Uterus (tissue), 3 donors: ENCODE measurements at regions not wholly inside any gene's neighbourhood (a gene's known extent, or its start where the extent isn't known, plus 50 kb on each side); places are given as distances from the start of the nearest gene placed in this dataset.

Experiments
- DNase-seq, 2 donors: peaks; one replicate each; pipeline ENCODE4 v3.0.0-alpha.2; 2019 to 2020
- H3K27ac ChIP-seq, 2 donors: fragments of 200-600 bp; sonication (generic); 1 replicate in 1 of 2; 2 replicates in 1 of 2; pipeline ENCODE4 v1.5.1; 2016 to 2018
- H3K27me3 ChIP-seq, 2 donors: fragments of 200-600 bp; sonication (generic); one replicate each; pipeline ENCODE4 v1.5.1; 2018 to 2019; ENCODE audit warnings: control low read depth in 1 of 2
- H3K36me3 ChIP-seq, 2 donors: fragments of 200-600 bp; sonication (generic); one replicate each; pipeline ENCODE4 v1.5.1; 2019; ENCODE audit warnings: control low read depth in 1 of 2
- H3K4me1 ChIP-seq, 2 donors: fragments of 200-600 bp; sonication (generic); one replicate each; pipeline ENCODE4 v1.5.1; 2018 to 2019; ENCODE audit warnings: control low read depth in 1 of 2
- H3K4me3 ChIP-seq, 2 donors: fragments of 200-600 bp; sonication (generic); 1 replicate in 1 of 2; 2 replicates in 1 of 2; pipeline ENCODE4 v1.5.1; 2018 to 2019; ENCODE audit warnings: mild to moderate bottlenecking in 1 of 2
- H3K9me3 ChIP-seq, 2 donors: fragments of 200-600 bp; sonication (generic); one replicate each; pipeline ENCODE4 v1.5.1; 2019; ENCODE audit warnings: control low read depth in 1 of 2
- POLR2A ChIP-seq, 2 donors: fragments of 450-650 bp; IDR thresholded peaks; one replicate each; pipeline ENCODE4 v1.6.1; 2016; ENCODE audit warnings: antibody characterized with exemption in 2 of 2, mild to moderate bottlenecking in 1 of 2, moderate library complexity in 1 of 2
- intact Hi-C: fragments of 100-400 bp; cut with DNase I; formaldehyde crosslinking; loops from one replicate; pipeline ENCODE4 v1.15.1; 2023; ENCODE audit warnings: low total_unique reads
- TF ChIP-seq, protein P1 (sequence below), 4 experiments: fragments of 200-600 bp in 2 of 4; fragments of 450-650 bp in 2 of 4; sonication (generic) in 2 of 4; IDR thresholded peaks; one replicate each; pipeline ENCODE4 v1.5.1; 2016 to 2019; ENCODE audit warnings: antibody characterized with exemption in 4 of 4, mild to moderate bottlenecking in 2 of 4, moderate library complexity in 1 of 4
- donor health status: DM: yes; HTN: yes; CAD: no.

DNA sequence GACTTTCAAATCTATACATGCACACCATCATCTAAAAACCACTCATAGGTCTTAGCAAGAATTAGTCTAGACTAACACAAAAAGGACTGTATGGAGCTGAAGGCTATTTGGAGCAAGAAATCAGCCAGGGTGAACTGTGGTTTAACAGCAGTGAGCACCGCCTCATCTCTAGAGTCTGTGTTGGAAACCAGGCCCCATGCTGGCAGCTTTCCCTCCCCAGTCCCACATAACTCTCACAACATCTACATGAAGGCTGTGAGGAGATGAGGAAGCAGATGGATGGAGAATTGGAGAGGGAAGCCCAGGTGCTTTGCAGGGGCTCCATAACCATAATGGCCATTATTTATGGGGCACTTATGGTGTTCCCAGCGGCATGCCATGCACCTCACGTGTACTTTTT is 133.2 kb upstream of the TOPAZ1 start:
- Histone ChIP-seq H3K36me3 (no peaks in the 10 kb centered on the region), H3K4me1 (no peaks in the 10 kb centered on the region), H3K9me3 (no peaks in the 10 kb centered on the region), H3K4me3 (no peak overlapping the region), H3K27ac (no peak overlapping the region), H3K27me3 (no peaks in the 10 kb centered on the region)
- intact Hi-C loops = no loop called here
- no peak for DNase-seq
- TF ChIP-seq, protein P1, sequence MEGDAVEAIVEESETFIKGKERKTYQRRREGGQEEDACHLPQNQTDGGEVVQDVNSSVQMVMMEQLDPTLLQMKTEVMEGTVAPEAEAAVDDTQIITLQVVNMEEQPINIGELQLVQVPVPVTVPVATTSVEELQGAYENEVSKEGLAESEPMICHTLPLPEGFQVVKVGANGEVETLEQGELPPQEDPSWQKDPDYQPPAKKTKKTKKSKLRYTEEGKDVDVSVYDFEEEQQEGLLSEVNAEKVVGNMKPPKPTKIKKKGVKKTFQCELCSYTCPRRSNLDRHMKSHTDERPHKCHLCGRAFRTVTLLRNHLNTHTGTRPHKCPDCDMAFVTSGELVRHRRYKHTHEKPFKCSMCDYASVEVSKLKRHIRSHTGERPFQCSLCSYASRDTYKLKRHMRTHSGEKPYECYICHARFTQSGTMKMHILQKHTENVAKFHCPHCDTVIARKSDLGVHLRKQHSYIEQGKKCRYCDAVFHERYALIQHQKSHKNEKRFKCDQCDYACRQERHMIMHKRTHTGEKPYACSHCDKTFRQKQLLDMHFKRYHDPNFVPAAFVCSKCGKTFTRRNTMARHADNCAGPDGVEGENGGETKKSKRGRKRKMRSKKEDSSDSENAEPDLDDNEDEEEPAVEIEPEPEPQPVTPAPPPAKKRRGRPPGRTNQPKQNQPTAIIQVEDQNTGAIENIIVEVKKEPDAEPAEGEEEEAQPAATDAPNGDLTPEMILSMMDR (IDR thresholded peaks at IDR 0.05) = no peak
- TF ChIP-seq POLR2A (IDR thresholded peaks at IDR 0.05) = no peak

DNA sequence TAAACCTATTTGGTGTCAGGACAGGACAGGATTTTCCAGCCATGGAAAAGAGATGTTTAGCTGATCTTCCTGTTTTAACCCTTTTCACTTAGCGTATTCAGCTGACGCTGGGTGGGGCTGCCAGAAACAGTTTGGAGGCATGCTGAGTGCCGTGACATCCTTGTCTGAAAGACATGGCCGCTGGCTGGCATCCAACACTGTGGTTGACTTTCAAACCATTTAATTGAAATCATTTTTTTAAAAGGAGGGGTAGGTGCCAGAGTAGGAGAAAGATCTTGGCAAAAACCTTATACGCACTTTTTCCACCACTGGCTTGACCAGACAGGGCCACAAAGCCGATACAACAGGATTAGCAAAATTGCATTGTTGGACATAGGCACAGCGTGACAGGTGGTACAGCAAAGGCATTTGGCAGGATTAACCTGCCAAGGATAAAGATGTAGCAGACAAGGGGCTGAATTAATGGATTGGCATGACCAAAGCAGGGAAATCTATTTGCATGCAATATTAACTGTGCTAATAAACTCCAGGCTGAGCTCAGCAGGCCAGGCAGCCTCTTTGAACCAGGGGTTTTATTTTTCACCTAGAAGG is 131.8 kb upstream of the TOPAZ1 start:
- H3K4me3 ChIP-seq = no peak overlapping the region
- intact Hi-C loops = no loop called here
- no peaks in the 10 kb centered on the region for H3K27me3 ChIP-seq
- H3K36me3 ChIP-seq = no peaks in the 10 kb centered on the region
- DNase-seq = no peak
- no peak for TF ChIP-seq POLR2A (IDR thresholded peaks at IDR 0.05)
- H3K27ac ChIP-seq = no peak overlapping the region
- H3K9me3 ChIP-seq = no peaks in the 10 kb centered on the region
- no peaks in the 10 kb centered on the region for H3K4me1 ChIP-seq

DNA sequence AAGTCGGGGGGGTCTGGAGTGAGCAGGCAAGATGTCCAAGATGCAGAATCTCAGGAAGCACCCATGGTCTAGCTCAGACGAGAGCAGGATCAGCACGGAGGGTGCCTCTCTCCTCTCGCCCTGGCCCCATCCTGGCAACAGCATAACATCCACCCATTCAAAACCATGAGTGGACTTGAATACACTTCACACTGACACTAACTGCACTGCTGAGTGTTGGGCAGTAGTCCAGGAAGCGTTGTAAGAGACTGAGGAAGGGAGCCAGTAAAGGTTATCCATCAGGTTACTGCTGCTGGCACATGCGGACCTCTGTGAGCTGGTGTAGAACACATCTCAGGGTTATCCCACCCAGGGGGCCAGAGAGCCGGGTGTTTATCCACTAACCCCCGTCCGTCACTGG is 131.0 kb upstream of the TOPAZ1 start:
- Histone ChIP-seq H3K27me3 (no peaks in the 10 kb centered on the region), H3K9me3 (no peaks in the 10 kb centered on the region), H3K27ac (no peak overlapping the region), H3K36me3 (no peaks in the 10 kb centered on the region), H3K4me3 (no peak overlapping the region), H3K4me1 (no peaks in the 10 kb centered on the region)
- no peak for DNase-seq
- TF ChIP-seq, protein P1 (IDR thresholded peaks at IDR 0.05) = no peak
- no peak for TF ChIP-seq POLR2A (IDR thresholded peaks at IDR 0.05)
- intact Hi-C loops = no loop called here

DNA sequence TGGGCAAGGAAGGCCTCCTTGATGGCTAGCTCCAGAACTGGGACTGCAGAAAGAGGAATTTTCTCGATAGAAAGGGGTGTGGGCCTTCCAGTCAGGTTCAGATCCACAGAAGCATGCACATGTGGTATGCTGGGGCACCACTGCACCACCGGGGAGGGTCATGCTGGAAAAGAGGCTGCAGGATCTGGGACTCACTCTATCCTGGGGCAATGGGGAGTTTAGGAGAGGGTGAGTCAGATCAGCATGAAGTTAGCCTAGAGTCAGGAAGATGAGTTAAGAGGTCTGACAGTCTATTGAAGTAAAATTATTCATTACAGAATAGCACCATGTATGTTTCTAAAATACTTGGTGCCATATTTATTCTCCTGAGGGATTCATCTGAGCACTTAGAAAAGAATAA is 130.2 kb upstream of the TOPAZ1 start:
- no peak for DNase-seq
- intact Hi-C loops = no loop called here
- no peak overlapping the region for H3K4me3 ChIP-seq
- no peaks in the 10 kb centered on the region for H3K4me1 ChIP-seq
- no peaks in the 10 kb centered on the region for H3K9me3 ChIP-seq
- no peak overlapping the region for H3K27ac ChIP-seq
- no peaks in the 10 kb centered on the region for H3K27me3 ChIP-seq
- no peak for TF ChIP-seq POLR2A (IDR thresholded peaks at IDR 0.05)
- TF ChIP-seq, protein P1 (IDR thresholded peaks at IDR 0.05) = no peak
- no peaks in the 10 kb centered on the region for H3K36me3 ChIP-seq

DNA sequence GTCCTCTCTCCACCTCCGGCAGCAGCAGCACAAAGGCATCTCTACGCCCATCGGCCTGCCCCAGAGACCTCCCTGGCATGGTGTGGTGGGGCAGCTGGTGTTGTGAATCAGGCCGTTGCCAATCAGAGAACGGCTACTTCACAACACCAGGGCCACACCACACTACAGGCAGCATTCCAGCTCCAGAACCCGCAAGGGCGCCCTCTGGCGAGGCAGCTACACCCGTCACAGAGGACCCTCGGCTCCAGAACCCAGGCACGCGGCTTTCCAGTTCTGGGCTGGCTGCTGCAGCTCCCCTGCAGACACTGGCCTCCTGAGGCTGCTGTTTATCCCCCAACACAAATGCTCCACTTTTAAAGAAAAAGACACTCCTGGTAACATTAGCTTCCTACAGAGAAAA is 127.5 kb upstream of the TOPAZ1 start:
- Histone ChIP-seq H3K27me3 (no peaks in the 10 kb centered on the region), H3K36me3 (no peaks in the 10 kb centered on the region), H3K4me1 (no peaks in the 10 kb centered on the region), H3K9me3 (no peaks in the 10 kb centered on the region), H3K4me3 (no peak overlapping the region), H3K27ac (no peak overlapping the region)
- no peak for TF ChIP-seq POLR2A (IDR thresholded peaks at IDR 0.05)
- TF ChIP-seq, protein P1 (IDR thresholded peaks at IDR 0.05) = no peak
- intact Hi-C loops = no loop called here
- DNase-seq = no peak

DNA sequence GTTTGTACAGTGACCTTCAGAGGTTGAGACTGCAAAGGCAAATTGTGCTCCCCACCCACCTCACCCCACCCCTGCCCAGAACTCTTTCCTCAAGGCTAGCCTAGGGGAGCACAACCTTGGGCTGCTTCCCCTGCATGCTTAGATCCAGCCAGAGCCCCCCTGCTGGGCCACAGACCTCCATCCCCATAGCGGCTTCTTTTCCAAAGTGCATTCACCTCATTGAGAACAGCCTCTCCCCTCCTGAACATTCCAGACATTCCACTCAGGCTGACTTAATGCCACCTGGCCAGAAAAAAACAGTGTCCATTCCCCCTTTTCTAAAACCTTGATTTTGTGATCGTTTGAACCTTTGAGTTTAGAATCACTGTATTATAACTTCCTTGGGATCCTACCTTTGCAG is 124.4 kb upstream of the TOPAZ1 start:
- H3K36me3 ChIP-seq = no peaks in the 10 kb centered on the region
- no peak for DNase-seq
- H3K4me3 ChIP-seq = no peak overlapping the region
- H3K27ac ChIP-seq = no peak overlapping the region
- intact Hi-C loops = no loop called here
- no peaks in the 10 kb centered on the region for H3K27me3 ChIP-seq
- no peaks in the 10 kb centered on the region for H3K4me1 ChIP-seq
- TF ChIP-seq, protein P1 (IDR thresholded peaks at IDR 0.05) = no peak
- TF ChIP-seq POLR2A (IDR thresholded peaks at IDR 0.05) = no peak
- no peaks in the 10 kb centered on the region for H3K9me3 ChIP-seq
